Osteoblast (primary cell): ENCODE measurements at regions not wholly inside any gene's neighbourhood (a gene's known extent, or its start where the extent isn't known, plus 50 kb on each side); places are given as distances from the start of the nearest gene placed in this dataset.

Experiments
- DNase-seq: peaks from one replicate; pipeline ENCODE4 v3.0.0; 2011; ENCODE audit warnings: low spot score, mixed read lengths; ENCODE audit not compliant: insufficient read length; ENCODE audit errors: missing footprints
- H2AFZ ChIP-seq: 2 replicates; pipeline ENCODE4 v1.6.0; 2011; ENCODE audit warnings: mild to moderate bottlenecking, low read length
- H3K27ac ChIP-seq: 2 replicates; pipeline ENCODE4 v1.5.1; 2011; ENCODE audit warnings: mild to moderate bottlenecking, low read depth, low read length, moderate library complexity
- H3K27me3 ChIP-seq: 2 replicates; pipeline ENCODE4 v1.6.0; 2012; ENCODE audit warnings: mild to moderate bottlenecking, control low read depth, inconsistent platforms, low read length, moderate library complexity; ENCODE audit not compliant: insufficient read depth
- H3K36me3 ChIP-seq: 2 replicates; pipeline ENCODE4 v1.5.1; 2011; ENCODE audit warnings: mild to moderate bottlenecking, low read length, control low read depth, moderate library complexity; ENCODE audit not compliant: insufficient read depth
- H3K4me1 ChIP-seq: 2 replicates; pipeline ENCODE4 v1.5.1; 2011; ENCODE audit warnings: mild to moderate bottlenecking, low read length, control low read depth, moderate library complexity; ENCODE audit not compliant: insufficient read depth
- H3K4me2 ChIP-seq: 2 replicates; pipeline ENCODE4 v1.6.0; 2011; ENCODE audit warnings: mild to moderate bottlenecking, low read length; ENCODE audit not compliant: insufficient read depth
- H3K4me3 ChIP-seq: fragments of 200-600 bp; sonication (generic); 3 replicates; pipeline ENCODE4 v1.5.1; 2012; ENCODE audit warnings: mild to moderate bottlenecking, low read length, inconsistent platforms; ENCODE audit not compliant: insufficient read depth
- H3K79me2 ChIP-seq: 2 replicates; pipeline ENCODE4 v1.6.0; 2012; ENCODE audit warnings: mild to moderate bottlenecking, low read length, control low read depth, inconsistent platforms; ENCODE audit not compliant: insufficient read depth
- H3K9me3 ChIP-seq: 2 replicates; pipeline ENCODE4 v1.5.1; 2011; ENCODE audit warnings: low read depth, low read length, control low read depth
- H4K20me1 ChIP-seq: 2 replicates; pipeline ENCODE4 v1.6.0; 2012; ENCODE audit warnings: mild to moderate bottlenecking, low read length, control low read depth; ENCODE audit not compliant: insufficient read depth
- CTCF ChIP-seq: IDR thresholded peaks from 2 replicates; pipeline ENCODE4 v1.5.1; 2011; ENCODE audit warnings: mild to moderate bottlenecking, low read depth, low read length, moderate library complexity; ENCODE audit errors: extremely low read depth

- H4K20me1 ChIP-seq, result no peaks in the 10 kb centered on the region
- TF ChIP-seq CTCF, result no peak
- DNase-seq, result no peak
- H3K27me3 ChIP-seq, result no peaks in the 10 kb centered on the region
- no peak overlapping the region for H3K4me3 ChIP-seq
- H3K9me3 ChIP-seq, result no peaks in the 10 kb centered on the region
- H3K4me2 ChIP-seq, result no peak overlapping the region
- peak overlapping the region; percentile 41 for H2AFZ ChIP-seq
- no peaks in the 10 kb centered on the region for H3K36me3 ChIP-seq
- no peaks in the 10 kb centered on the region for H3K79me2 ChIP-seq
- H3K27ac ChIP-seq, result no peak overlapping the region
- no peaks in the 10 kb centered on the region for H3K4me1 ChIP-seq
These were observed 134.8 kb upstream of the PRDM1 start for GRCh38 chr6:105951322-105951721.

GRCh38 chr6:105949869-105950268 is 136.3 kb upstream of the PRDM1 start:
- H2AFZ ChIP-seq, result no peak overlapping the region
- H4K20me1 ChIP-seq, result no peaks in the 10 kb centered on the region
- no peak for DNase-seq
- no peak overlapping the region for H3K4me2 ChIP-seq
- H3K79me2 ChIP-seq, result no peaks in the 10 kb centered on the region
- no peaks in the 10 kb centered on the region for H3K36me3 ChIP-seq
- H3K4me3 ChIP-seq, result no peak overlapping the region
- no peaks in the 10 kb centered on the region for H3K9me3 ChIP-seq
- no peaks in the 10 kb centered on the region for H3K27me3 ChIP-seq
- H3K27ac ChIP-seq, result no peak overlapping the region
- no peaks in the 10 kb centered on the region for H3K4me1 ChIP-seq
- TF ChIP-seq CTCF, result no peak

- Histone ChIP-seq H3K9me3 (no peaks in the 10 kb centered on the region), H3K4me3 (no peak overlapping the region), H4K20me1 (no peaks in the 10 kb centered on the region), H2AFZ (no peak overlapping the region), H3K79me2 (no peaks in the 10 kb centered on the region), H3K36me3 (no peaks in the 10 kb centered on the region), H3K27ac (no peak overlapping the region), H3K4me2 (no peak overlapping the region), H3K27me3 (no peaks in the 10 kb centered on the region), H3K4me1 (no peaks in the 10 kb centered on the region)
- no peak for DNase-seq
- TF ChIP-seq CTCF, result no peak
These were observed 142.6 kb upstream of the PRDM1 start for GRCh38 chr6:105943514-105943913.

- H3K4me2 ChIP-seq, result no peak overlapping the region
- no peak for DNase-seq
- no peak overlapping the region for H3K27ac ChIP-seq
- H3K36me3 ChIP-seq, result no peaks in the 10 kb centered on the region
- H3K27me3 ChIP-seq, result no peaks in the 10 kb centered on the region
- TF ChIP-seq CTCF, result no peak
- peak overlapping the region; percentile 14 for H2AFZ ChIP-seq
- no peak overlapping the region for H3K4me3 ChIP-seq
- H3K9me3 ChIP-seq, result no peaks in the 10 kb centered on the region
- H3K79me2 ChIP-seq, result no peaks in the 10 kb centered on the region
- no peaks in the 10 kb centered on the region for H3K4me1 ChIP-seq
- H4K20me1 ChIP-seq, result no peaks in the 10 kb centered on the region
These were observed 144.3 kb upstream of the PRDM1 start for GRCh38 chr6:105941621-105942412.
